ENCODE measurements at regions not wholly inside any gene's neighbourhood (a gene's known extent, or its start where the extent isn't known, plus 50 kb on each side); places are given as distances from the start of the nearest gene placed in this dataset.

- DNase-seq = peak; percentile 15
Observed at GRCh38 chr12:127381043-127381668, 885.8 kb upstream of the TMEM132C start.

- no peak for DNase-seq
Observed at GRCh38 chr12:127381681-127382080, 885.3 kb upstream of the TMEM132C start.

DNA sequence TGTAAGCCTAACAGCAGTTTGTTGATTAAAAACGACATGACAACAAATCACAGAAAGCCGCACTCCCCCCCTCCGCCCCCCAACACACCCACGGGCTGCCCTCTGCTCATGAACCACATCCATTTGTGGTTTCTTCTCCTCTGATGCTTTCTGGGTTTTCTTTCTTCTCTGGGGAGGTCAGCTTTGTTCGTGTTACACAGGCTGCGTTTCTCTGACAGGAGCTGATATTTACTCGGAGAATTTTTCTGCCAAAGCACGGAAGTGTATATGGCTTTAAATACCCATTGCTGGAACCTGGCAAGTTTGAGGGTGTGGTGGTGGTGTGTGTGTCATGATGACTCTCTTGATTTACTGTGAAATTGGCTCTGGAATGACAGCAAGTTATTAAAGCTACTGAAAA, 883.7 kb upstream of the TMEM132C start:
- no peak for DNase-seq

GRCh38 chr12:127386723-127387122, 880.2 kb upstream of the TMEM132C start:
- DNase-seq = no peak

- DNase-seq = no peak
Observed at GRCh38 chr12:127388985-127389384, 878.0 kb upstream of the TMEM132C start.

DNA sequence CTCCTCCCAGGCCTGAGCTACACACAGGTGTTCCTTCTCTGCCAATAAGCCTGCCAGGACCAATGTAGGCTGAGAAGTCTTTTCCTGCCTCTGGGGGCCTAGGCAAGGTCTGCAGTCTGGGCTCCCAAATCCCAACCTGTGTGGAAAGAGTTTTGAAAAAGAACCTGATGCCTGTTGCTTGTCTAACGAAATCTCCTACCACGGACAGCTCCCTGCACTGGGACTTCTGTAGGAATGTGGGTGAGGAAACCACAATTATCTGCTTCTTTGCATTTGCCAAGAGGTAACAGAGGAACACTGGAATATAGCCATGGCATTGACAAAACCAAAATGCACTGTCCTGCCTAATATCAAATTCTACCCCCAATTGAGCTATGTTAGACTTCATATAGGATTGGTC, 877.0 kb upstream of the TMEM132C start:
- peak; percentile 70 for DNase-seq

DNA sequence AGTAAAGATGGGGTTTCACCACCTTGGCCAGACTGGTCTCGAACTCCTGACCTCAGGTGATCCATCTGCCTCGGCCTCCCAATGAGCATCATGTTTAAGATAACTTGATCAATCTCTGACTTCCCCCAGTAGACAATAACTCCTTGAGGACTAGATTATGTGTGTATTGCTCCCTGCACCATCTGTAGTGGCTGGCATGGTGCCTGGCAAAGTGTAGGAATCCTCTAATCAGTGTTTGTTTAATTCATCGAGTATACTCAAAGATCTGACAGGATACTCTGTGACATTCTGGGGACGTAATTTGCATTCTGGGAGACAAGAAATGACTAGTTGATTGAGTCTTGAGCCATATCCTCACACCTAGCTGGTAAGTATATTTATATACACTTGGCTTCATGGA, 873.5 kb upstream of the TMEM132C start:
- DNase-seq = no peak

- DNase-seq = no peak
Observed at GRCh38 chr12:127393896-127394295, 873.1 kb upstream of the TMEM132C start.

- DNase-seq = no peak
Observed at GRCh38 chr12:127396734-127397133, 870.2 kb upstream of the TMEM132C start.

DNA sequence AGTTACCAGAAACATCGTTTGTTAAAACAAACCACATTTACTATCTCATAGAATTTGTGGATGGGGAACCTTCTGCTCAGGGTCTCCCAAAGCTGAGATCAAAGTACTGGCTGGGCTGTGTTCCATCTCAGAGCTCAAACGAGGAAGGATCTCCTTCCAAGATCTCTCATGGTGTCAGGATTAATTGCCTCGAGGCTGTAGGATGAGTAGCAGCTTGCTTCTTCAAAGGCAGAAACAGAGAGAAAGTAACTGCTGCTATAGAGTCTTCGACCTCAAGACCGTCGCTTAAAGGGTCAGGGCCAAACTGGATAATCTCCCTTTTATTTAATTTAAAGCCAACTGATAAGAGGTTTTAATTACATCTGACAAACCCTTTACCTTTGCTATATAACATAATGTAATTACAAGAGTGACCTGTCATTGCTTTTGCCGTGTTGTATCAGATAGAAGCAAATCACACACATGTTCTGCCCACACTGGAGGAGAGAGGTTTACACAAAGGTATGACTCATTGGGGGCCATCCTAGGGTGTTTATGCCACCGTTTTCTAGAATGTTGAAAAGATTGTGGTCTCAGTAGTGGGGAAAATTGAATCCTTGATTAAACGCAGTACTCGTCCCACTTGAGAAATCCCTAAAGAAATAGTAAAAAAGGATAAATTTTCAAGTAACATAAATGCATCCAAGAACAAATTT, 868.8 kb upstream of the TMEM132C start:
- DNase-seq = no peak

DNA sequence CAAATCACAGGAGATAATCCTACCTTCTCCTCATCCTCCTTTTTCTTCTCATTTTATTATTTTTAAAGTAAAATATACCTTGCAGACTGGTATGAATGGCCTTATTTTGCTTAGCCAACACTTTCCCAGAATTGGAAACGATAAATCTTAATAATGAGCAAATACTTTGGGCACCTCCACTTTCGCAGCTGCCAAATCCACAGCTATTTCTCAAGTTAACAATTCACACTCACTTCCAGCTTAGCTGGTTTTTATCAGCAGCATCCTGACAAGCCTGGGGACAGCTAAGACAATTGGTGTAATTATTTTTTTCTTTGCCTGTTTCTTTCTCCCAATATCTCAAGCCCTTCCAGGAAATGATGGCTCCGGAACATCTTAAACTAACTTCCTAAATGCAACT, 867.5 kb upstream of the TMEM132C start:
- no peak for DNase-seq

- no peak for DNase-seq
Observed at GRCh38 chr12:127400221-127400620, 866.7 kb upstream of the TMEM132C start.

DNA sequence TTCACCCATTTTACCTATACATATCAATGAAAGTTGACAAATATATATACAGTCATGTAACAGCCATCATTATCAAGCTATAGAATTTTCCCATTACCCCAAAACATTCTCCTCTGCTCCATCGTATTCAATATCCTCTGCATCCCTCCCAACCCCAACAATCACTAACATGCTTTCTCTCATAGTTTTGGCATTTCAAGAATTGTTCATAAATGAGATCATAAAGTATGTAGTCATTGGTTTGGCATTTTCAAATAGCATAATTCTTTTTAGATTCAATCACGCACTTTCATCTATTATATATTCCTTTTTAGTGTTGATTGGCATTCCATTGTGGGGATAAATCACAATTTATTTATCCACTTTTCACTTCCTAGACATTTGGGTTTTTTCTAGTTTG, 866.0 kb upstream of the TMEM132C start:
- DNase-seq = no peak

DNA sequence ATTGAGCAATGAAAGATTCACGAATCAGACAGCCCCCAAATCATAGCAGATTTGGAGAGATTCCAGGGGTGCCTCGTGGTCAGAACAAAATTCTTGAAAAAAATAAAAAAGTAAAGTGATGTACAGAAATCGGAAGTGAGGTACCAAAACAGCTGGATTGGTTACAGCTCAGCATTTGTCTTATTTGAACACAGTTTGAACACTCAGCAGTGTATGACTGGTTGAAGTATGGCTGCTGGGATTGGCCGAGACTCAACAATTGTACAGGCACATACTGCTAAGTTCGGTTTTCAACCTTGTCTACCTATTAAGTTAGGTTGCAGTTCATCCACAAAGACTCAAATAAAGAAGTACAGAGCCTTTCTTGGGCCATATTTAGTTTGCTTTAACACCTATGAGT, 865.4 kb upstream of the TMEM132C start:
- DNase-seq = no peak

- DNase-seq = no peak
Observed at GRCh38 chr12:127411166-127411915, 855.6 kb upstream of the TMEM132C start.

- no peak for DNase-seq
Observed at GRCh38 chr12:127411981-127412380, 855.0 kb upstream of the TMEM132C start.

- DNase-seq = no peak
Observed at GRCh38 chr12:127412866-127413265, 854.1 kb upstream of the TMEM132C start.

DNA sequence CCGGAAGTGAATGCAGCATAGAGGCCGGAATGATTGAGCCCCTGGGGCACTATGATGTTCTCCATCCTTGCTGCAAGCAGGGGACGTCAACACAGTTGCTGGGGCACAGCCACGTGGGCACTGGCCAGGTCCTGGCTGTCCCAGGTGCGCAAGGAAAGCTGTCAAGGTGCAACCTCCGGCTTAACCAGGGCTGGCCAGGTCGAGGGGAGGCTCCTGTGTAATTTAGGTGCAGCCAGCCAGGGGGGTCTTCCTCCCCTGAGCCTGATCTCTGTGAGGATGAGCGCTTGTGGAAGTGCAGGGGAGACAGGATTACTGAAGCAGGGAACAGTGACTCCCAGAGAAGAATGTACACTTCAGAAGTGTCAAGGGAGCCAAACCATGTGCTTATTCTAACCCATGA, 852.8 kb upstream of the TMEM132C start:
- DNase-seq = no peak

GRCh38 chr12:127414636-127415035, 852.3 kb upstream of the TMEM132C start:
- DNase-seq = no peak

GRCh38 chr12:127416796-127417195, 850.2 kb upstream of the TMEM132C start:
- no peak for DNase-seq

GRCh38 chr12:127419111-127419510, 847.9 kb upstream of the TMEM132C start:
- no peak for DNase-seq

DNA sequence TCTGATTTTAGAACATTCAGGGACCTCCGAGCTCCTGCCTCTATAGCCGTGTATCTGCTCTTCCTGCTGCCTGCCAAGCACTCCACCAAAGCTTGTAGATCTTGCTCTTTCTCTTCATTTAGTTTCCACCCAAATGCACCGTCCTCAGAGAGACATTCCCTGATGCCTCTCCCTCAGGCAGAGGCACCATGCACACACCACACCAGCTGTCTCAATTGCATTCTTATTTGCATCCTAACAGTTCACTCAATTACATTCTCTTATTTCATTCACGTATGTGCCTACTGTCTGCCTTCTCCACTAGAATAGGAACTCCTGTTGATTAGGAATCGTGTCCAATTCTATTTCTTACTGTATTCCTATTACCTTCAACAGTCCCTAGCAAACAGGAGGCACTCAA, 845.4 kb upstream of the TMEM132C start:
- DNase-seq = no peak

DNA sequence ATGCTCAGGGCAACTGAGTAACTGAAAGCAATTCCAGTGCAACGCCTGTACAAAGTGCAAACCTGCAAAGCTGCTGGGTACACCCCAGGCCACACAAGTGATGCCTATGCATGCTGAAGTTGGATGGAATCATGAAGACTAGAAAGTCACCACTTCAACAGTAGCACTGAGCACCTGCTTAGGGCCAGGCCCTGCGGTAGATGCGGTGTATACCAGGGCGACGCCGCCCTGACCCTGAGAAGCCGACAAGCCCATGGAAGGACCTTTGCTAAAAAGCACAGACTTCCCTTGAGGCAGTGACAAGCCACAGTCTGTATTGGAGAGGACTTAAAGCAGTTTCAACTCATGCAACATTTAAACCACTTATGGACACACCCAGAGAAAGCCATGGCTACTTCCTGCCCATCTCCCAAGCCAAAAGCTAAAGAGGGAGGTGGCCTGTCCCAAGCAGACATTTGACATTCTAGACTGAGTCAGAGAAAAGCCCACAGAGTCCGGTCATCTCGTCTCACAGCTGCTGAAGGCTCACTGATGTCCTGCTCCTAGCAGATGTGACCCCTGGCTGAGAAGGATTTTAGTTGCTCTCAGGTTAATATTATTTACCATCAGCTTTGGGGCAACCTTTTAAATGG, 843.9 kb upstream of the TMEM132C start:
- DNase-seq = no peak

Measured in left kidney (tissue), 1 donor.